C1 segment of cervical spinal cord (tissue), 14 donors: ENCODE measurements at regions not wholly inside any gene's neighbourhood (a gene's known extent, or its start where the extent isn't known, plus 50 kb on each side); places are given as distances from the start of the nearest gene placed in this dataset.
"Not testable (repeated sequence)": the region's sequence is repeated elsewhere in the genome, so short reads cannot be mapped to it uniquely, and the experiment has no call there.

Experiments used
- DNase-seq, 14 donors: peaks; one replicate each; lab custom pipeline; 2025; lab: John Stamatoyannopoulos, UW

DNA sequence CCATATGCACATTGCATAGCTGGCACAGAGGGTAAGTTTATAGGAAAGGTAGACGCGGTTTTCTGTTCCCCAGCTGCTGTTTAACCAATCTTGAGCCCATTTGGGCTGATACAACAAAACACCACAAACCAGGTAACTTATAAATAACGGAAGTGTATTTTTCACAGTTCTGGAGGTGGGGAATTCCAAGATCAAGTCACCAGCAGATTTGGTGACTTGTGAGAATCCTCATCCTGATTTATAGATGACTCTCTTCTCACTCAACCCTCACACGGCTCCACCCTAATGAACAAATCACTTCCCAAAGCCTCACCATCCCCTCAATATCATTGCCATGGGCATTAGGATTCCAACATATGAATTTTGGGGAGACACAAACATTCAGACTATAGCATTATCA is 694.4 kb upstream of the NR2F2 start:
- no peak for DNase-seq

GRCh38 chr15:95637234-95637633 is 693.3 kb upstream of the NR2F2 start:
- not testable (repeated sequence) for DNase-seq

GRCh38 chr15:95639208-95639607 is 691.3 kb upstream of the NR2F2 start:
- DNase-seq = no peak

DNA sequence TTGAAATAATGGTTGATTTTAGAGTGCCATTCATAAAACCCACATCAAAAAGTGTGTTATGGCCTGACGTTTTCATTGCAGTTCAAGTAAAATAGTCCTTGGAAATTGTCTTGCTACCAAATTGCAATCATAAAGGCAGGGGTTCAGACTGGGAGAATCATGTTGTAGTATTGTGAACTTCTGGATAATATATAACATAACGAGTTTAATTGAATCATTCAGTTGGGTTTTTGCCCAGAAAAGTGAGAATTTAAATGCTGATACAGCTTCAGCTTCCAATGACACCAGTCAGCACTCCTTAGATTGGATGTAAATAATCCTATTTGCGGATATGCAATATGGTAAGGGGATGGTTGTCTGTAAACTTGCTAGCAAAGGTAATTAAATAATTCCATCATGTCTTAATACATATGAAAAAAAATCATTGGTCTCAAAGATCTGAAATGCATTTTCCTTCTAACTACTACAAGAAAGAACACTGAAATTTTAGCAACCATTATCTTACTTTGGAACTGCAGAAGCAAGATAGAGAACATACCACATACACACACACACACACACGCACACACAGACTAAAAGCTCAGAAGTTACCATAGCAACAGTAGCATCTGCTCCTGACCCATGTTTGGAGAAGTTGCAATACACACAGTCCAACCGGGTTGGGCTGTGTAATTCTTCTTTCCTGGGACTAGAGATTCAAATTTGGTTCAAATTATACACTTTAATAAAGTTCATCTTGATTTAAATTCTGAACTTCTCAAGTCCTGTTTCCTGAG is 686.2 kb upstream of the NR2F2 start:
- no peak for DNase-seq

DNA sequence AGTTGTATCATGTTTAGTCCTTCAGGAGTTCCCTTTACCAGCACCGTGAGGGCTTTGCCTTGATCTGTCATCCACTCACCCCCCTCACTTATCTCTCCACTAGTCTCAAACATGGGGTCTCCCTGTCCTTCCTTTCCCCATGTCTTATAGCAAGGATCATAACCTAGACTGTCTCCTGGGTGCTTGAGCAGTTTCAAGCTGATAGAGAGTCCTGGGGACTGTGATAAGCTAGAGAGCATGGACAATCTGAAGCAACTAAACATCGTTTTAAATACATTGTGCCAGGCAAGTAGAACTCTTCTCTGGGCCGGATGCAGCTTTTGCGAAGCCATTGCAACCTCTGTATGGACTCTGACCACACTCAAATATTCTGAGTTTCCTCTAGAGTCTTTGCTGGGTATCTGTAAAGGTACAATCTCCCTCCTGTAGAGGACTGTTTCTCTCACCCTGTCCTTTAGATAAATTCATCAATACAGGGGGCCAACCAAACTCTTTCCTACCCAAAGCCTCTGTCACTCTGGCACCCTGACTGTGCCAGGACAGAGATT is 684.6 kb upstream of the NR2F2 start:
- DNase-seq = no peak

DNA sequence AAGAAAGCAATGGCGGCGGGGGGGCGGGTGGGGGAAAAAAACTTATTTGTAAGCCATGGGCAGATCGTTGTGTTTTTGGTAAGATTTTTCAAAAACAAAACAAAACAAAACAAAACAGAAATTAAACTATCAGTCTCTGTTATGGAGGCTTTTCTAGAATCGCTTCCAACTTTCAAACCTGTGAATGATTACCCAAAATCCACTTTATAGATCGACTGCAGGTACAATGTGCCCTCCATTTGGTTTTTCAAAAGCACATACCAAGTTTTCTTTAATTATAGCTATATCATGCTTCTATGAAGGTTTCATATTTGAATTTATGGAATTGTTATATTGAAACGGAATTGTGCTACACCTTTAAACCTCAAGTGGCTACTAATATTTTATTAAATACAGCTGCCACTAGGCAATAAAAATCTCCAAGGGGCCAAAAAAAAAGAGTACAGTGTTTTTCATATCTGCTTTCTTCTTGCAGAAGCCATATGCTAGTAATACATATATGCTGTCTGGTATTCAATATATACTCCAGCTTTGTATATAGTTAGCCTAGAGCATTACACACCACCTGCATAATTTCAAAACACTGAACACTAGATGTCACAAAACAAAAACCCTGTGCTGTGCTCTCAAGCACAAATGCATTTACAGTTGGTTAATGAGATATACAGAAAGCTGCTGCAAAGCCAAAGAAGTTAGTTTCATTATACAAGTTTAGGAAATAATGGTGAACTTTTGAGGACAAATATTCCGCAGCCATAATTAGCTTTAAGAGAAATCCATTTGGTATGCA is 683.8 kb upstream of the NR2F2 start:
- no peak for DNase-seq

- no peak for DNase-seq
Observed at GRCh38 chr15:95647531-95648277, 682.8 kb upstream of the NR2F2 start.

GRCh38 chr15:95653361-95653805 is 677.1 kb upstream of the NR2F2 start:
- DNase-seq = no peak

GRCh38 chr15:95655089-95655607 is 675.4 kb upstream of the NR2F2 start:
- DNase-seq = no peak

- DNase-seq = no peak
Observed at GRCh38 chr15:95656595-95656994, 673.9 kb upstream of the NR2F2 start.

DNA sequence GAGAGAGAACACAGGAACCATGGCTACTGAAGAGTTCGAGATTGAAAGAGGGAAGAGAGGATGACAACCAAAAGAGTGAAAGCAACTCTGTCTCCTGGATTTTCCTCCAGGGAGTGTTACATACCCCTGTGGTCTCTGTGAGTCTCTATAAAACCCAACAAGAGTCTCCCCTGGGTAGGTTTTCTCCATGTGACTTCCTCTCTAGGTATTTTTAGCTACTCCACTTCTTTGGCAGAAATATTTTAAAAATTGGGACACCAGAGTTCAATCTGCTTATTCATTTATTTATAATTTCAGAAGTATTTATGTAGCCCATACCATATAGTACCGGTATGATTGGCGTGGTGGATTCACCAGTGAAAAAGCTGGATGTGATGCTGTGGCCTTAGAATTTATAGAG is 671.7 kb upstream of the NR2F2 start:
- no peak for DNase-seq

GRCh38 chr15:95659656-95660055 is 670.8 kb upstream of the NR2F2 start:
- DNase-seq = no peak

- DNase-seq = no peak
Observed at GRCh38 chr15:95662638-95663037, 667.9 kb upstream of the NR2F2 start.

GRCh38 chr15:95663156-95664100 is 667.1 kb upstream of the NR2F2 start:
- DNase-seq = no peak

- DNase-seq = no peak
Observed at GRCh38 chr15:95664450-95664849, 666.0 kb upstream of the NR2F2 start.

DNA sequence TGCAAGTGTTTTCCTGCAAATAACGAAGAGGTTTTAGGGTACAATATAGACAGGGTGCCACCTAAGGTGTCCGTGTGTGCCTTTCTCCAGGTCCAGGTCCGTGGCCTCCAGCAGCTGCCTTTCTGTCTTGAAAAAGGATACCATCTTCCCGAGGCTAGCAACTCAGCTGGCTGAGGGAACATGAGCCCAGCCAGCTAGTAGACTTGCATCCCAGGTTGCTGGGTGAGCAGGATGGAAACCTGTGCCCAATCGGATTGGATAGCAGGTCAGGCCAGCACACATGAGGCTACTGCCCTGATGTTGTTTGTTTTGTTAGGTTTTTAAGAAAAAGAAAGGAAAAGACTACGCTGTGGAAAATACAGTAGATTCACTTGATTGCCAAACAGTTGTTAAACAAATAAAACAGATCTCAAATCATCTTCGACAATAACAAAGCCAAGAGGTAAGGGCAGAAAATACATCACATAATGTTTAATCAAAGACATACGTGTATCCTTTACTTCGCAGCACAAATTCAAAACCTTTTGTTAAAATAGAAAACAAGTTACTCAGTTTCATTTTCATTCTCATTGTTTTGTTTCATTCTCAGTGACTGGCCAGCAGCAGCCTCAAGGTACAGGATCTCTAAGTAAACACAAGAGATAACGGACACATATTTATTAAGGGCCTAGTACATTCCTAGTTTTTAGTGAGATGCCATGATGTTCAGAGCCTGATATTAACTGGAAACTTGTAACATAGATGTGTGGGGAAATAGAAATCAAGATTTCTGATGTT is 661.2 kb upstream of the NR2F2 start:
- no peak for DNase-seq

DNA sequence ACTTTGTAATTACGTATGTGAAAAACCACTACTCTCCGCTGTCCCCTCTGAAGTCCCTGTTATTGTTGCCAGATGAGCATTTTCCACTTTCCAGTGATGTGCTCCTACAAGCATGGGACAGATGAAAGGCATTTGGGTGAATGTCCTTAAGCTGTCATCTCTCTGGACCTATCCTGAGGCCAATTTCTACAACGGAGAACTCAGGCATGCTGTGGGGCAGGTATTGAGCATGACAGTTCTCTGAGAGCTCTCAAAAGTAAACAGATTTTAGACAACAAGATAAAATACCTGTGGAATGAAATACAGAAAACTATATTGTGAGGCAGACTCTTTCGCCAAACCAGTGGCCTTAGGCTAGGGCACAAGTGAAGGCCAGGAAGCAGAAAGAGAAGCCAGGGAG is 656.5 kb upstream of the NR2F2 start:
- DNase-seq = no peak

DNA sequence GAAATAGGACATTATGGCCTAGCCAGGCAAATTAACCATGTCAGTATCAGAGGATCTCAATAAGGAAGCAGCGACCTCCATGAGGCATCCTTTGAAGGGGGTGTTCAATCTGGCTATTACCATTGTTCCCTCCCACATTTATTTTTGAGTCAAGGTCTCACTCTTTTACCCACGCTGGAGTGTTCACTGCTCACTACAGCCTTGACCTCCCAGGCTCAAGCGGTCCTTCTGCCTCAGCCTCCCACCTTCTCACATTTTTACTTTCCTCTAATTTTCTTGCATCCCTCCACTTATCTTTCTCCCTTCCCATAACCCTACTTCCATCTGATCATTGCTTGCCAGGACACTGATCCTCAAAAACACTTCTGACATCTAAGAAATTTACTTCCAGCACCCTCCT is 654.0 kb upstream of the NR2F2 start:
- DNase-seq = no peak

GRCh38 chr15:95679847-95680582 is 650.5 kb upstream of the NR2F2 start:
- DNase-seq = no peak
